BJ (cell line): ENCODE measurements at regions not wholly inside any gene's neighbourhood (a gene's known extent, or its start where the extent isn't known, plus 50 kb on each side); places are given as distances from the start of the nearest gene placed in this dataset.

ENCODE experiments used
- CTCF ChIA-PET: fragments of 350-600 bp; formaldehyde crosslinking; extraction: SDS; loops from one replicate; lab custom pipeline; 2021; ENCODE audit warnings: antibody characterized with exemption, inconsistent platforms; lab: Yijun Ruan, JAX
- POLR2A ChIA-PET: fragments of 300-600 bp; sonication (Branson Sonifier 250); formaldehyde crosslinking; extraction: SDS; loops from one replicate; lab custom pipeline; 2021; ENCODE audit warnings: antibody characterized with exemption; lab: Charles Lee
- DNase-seq: peaks from one replicate; pipeline ENCODE4 v3.0.0-alpha.2; 2011; ENCODE audit warnings: low read depth
- H3K27me3 ChIP-seq: 2 replicates; pipeline ENCODE4 v1.6.0; 2011; ENCODE audit warnings: low read length; ENCODE audit not compliant: control insufficient read depth, insufficient read depth
- H3K36me3 ChIP-seq: 2 replicates; pipeline ENCODE4 v1.5.1; 2011; ENCODE audit warnings: low read length; ENCODE audit not compliant: control insufficient read depth, insufficient read depth
- H3K4me3 ChIP-seq: 2 replicates; pipeline ENCODE4 v1.5.1; 2011; ENCODE audit warnings: low read depth, mild to moderate bottlenecking, control low read depth, low read length
- CTCF ChIP-seq: IDR thresholded peaks from 2 replicates; pipeline ENCODE4 v1.5.1; 2011; ENCODE audit warnings: low read depth, mild to moderate bottlenecking, control low read depth, inconsistent platforms, low read length, moderate library complexity; ENCODE audit not compliant: insufficient read depth

- ChIA-PET CTCF (no interaction called here), POLR2A (no interaction called here)
- Histone ChIP-seq H3K27me3 (no peaks in the 10 kb centered on the region), H3K4me3 (no peak overlapping the region), H3K36me3 (no peaks in the 10 kb centered on the region)
- TF ChIP-seq CTCF: no peak
- no peak for DNase-seq
Observed at GRCh38 chr16:74078511-74079231, 217.9 kb upstream of the PSMD7 start.

GRCh38 chr16:74076568-74076967 is 220.0 kb upstream of the PSMD7 start:
- ChIA-PET CTCF (interaction anchor here (0.9 kb wide), 1 partner anchor 11 kb away, joined by 3 read pairs; no protein-coding TSS in a partner anchor), POLR2A (no interaction called here)
- no peaks in the 10 kb centered on the region for H3K27me3 ChIP-seq
- no peak for TF ChIP-seq CTCF
- H3K36me3 ChIP-seq: no peaks in the 10 kb centered on the region
- H3K4me3 ChIP-seq: no peak overlapping the region
- DNase-seq: no peak

DNA sequence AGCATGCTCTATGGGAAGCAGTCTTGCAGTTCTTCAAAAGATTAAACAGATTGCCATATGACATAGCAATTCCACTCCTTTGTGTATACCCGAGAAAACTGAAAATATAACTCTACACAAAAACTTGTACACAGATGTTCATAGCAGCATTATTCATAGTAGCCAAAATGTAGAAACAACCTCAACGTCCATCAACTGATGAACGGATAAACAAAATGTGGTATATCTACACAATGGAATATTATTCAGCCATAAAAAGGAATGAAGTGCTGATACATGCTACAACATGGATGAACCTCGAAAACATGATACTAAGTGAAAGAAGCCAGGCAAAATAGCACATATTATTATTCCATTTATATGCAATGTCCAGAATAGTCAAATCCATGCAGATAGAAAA is 221.2 kb upstream of the PSMD7 start:
- ChIA-PET POLR2A (no interaction called here), CTCF (interaction anchor here (1.6 kb wide), 1 partner anchor 10 kb away, joined by 5 read pairs; no protein-coding TSS in a partner anchor)
- Histone ChIP-seq H3K36me3 (no peaks in the 10 kb centered on the region), H3K27me3 (no peaks in the 10 kb centered on the region), H3K4me3 (no peak overlapping the region)
- no peak for DNase-seq
- no peak for TF ChIP-seq CTCF

DNA sequence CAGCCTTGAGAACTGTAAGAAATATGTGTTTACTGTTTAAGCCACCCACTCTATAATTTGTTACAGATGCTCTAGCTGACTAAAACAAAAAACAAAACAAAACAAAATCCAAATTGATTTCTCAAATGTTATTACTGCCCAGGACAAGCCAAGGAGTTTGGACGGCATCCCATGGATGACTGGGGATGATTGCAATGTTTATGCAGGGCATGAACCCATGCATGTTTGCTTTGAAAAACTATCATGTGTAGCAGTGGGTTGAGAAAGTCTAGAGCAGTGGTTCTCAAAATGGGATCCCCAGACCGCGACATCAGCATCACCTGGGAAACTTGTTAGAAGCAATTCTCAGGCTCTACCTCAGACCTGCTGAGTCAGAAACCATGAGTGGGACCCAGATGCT is 223.2 kb upstream of the PSMD7 start:
- DNase-seq: no peak
- no peak overlapping the region for H3K4me3 ChIP-seq
- ChIA-PET POLR2A (no interaction called here), CTCF (no interaction called here)
- no peak for TF ChIP-seq CTCF
- H3K27me3 ChIP-seq: no peaks in the 10 kb centered on the region
- no peaks in the 10 kb centered on the region for H3K36me3 ChIP-seq

DNA sequence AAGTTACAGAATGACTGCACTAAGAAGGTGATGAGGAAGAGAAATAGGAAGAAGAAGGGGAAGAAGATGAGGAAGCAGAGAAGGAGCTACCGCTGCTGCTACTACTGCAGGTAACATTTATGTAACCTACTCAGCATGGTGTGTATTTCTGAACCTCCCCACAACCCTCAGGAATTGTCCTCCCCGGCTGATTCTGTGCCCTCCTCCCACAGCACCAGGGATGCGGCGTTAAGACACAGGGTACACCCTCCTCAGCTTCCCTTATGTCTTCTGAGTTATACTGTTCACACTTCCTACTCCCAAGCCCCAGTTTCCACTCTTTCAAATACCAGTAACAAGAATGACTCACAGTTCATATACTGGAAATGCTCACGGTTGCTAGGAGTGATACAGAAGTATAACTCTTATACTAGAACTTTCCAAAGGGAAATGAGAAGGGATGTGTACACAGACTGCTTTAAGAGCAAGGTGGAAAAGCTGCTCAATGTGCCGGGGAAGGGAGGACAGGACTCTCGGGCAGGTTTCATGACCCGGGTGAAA is 224.5 kb upstream of the PSMD7 start:
- H3K4me3 ChIP-seq: no peak overlapping the region
- no peak for TF ChIP-seq CTCF
- CTCF ChIA-PET: no interaction called here
- H3K27me3 ChIP-seq: no peaks in the 10 kb centered on the region
- DNase-seq: no peak
- no peaks in the 10 kb centered on the region for H3K36me3 ChIP-seq
- POLR2A ChIA-PET: no interaction called here
